Activated naive CD4-positive, alpha-beta T cell treated with anti-CD3 and anti-CD28 coated beads, Interleukin-2, amount 50 U/mL, for 24 hours (primary cell): ENCODE measurements at regions not wholly inside any gene's neighbourhood (a gene's known extent, or its start where the extent isn't known, plus 50 kb on each side); places are given as distances from the start of the nearest gene placed in this dataset.

ENCODE experiments used
- H3K27ac Mint-ChIP-seq: one replicate; pipeline ENCODE4 v1.8.0; 2021; ENCODE audit warnings: mild to moderate bottlenecking, mixed read lengths
- H3K27me3 Mint-ChIP-seq: one replicate; pipeline ENCODE4 v1.8.0; 2021; ENCODE audit warnings: mixed read lengths
- H3K36me3 Mint-ChIP-seq: one replicate; pipeline ENCODE4 v1.8.0; 2021; ENCODE audit warnings: mixed read lengths
- H3K4me1 Mint-ChIP-seq: one replicate; pipeline ENCODE4 v1.8.0; 2021; ENCODE audit warnings: mixed read lengths
- H3K4me3 Mint-ChIP-seq: one replicate; pipeline ENCODE4 v1.8.0; 2021; ENCODE audit warnings: mild to moderate bottlenecking, mixed read lengths
- H3K9me3 Mint-ChIP-seq: one replicate; pipeline ENCODE4 v1.8.0; 2021; ENCODE audit warnings: mixed read lengths

DNA sequence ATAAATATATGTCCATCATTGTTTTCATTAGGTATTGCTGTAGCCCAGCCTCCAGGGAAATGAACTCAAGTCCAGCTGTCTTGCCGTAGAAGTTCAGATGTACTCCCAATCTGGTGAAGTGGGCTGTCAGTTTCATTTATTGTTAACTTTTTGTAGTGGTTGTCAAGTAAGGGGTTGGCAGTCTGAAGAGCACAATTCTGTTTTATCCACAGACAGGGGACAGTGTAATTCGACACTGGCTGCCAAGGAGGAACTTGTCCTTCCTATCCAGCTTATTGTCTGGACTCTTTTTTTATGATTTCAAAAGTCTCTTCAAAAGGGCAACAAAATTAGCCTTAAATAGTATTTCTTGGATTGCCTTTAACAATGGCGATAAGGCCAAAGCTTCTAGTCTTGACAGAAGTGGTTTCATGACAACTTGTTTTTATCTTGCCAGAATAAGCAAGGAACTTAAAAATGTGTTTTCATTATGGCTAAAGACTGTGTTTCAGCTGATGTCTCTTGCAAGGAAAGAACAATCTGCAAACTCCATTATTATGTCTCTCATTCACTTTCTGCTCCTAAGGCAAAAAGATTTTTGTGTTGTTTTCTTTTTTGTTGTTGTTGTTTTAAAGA is 73.9 kb upstream of the TANC2 start:
- Mint-ChIP-seq H3K27ac (no peak overlapping the region), H3K36me3 (no peaks in the 10 kb centered on the region), H3K4me1 (peaks cover 9% of the 10 kb centered on the region), H3K9me3 (no peaks in the 10 kb centered on the region), H3K4me3 (no peak overlapping the region), H3K27me3 (peaks cover 3% of the 10 kb centered on the region)

DNA sequence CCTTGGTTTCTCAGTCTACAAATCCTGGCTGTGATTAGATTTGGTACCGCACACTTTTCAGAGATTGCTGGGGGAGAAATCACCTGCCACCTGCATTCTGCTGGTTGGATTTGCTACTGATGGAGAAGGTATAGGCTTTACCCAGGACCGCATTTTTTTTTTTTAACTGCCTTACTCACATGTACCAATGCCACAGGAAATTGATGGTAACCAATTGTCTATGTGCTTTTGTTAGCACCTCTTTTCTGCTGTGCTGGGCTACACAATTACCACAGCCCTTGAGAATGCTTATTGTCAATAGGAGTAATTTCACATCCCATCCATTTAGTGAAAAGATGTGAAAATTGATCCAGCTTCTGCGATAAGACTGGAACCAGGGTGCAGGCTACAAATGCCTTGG is 74.4 kb upstream of the TANC2 start:
- H3K27me3 Mint-ChIP-seq, result peaks cover 3% of the 10 kb centered on the region
- H3K36me3 Mint-ChIP-seq, result no peaks in the 10 kb centered on the region
- no peak overlapping the region for H3K4me3 Mint-ChIP-seq
- no peak overlapping the region for H3K27ac Mint-ChIP-seq
- H3K4me1 Mint-ChIP-seq, result peaks cover 9% of the 10 kb centered on the region
- H3K9me3 Mint-ChIP-seq, result no peaks in the 10 kb centered on the region

GRCh38 chr17:62888765-62889164 is 77.3 kb upstream of the TANC2 start:
- H3K4me3 Mint-ChIP-seq, result no peak overlapping the region
- H3K4me1 Mint-ChIP-seq, result peaks cover 9% of the 10 kb centered on the region
- no peaks in the 10 kb centered on the region for H3K36me3 Mint-ChIP-seq
- H3K27ac Mint-ChIP-seq, result no peak overlapping the region
- no peaks in the 10 kb centered on the region for H3K9me3 Mint-ChIP-seq
- H3K27me3 Mint-ChIP-seq, result peaks cover 5% of the 10 kb centered on the region

DNA sequence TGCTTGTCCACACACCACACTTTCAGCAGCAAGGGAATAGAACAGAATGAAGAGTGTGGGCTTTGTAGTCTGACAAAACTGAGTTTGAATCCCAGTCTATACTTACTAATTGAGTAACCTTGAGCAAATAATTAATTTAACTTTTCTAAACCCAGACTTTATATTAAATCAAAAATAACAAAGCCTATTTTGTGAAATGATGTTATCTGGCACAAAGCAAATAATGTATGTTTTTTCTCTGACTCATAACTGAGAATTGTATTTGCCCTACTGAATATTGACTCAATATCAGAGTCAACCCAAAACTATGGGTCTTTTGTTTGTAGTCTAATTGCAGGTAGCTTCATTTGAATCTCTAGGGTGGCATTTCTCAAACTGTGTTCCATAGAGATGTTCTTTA is 77.9 kb upstream of the TANC2 start:
- Mint-ChIP-seq H3K4me1 (peaks cover 8% of the 10 kb centered on the region), H3K36me3 (no peaks in the 10 kb centered on the region), H3K27me3 (peaks cover 5% of the 10 kb centered on the region), H3K27ac (no peak overlapping the region), H3K4me3 (no peak overlapping the region), H3K9me3 (no peaks in the 10 kb centered on the region)

GRCh38 chr17:62887437-62887836 is 78.6 kb upstream of the TANC2 start:
- Mint-ChIP-seq H3K4me1 (peaks cover 2% of the 10 kb centered on the region), H3K27me3 (peaks cover 5% of the 10 kb centered on the region), H3K9me3 (no peaks in the 10 kb centered on the region), H3K4me3 (no peak overlapping the region), H3K27ac (no peak overlapping the region), H3K36me3 (no peaks in the 10 kb centered on the region)

DNA sequence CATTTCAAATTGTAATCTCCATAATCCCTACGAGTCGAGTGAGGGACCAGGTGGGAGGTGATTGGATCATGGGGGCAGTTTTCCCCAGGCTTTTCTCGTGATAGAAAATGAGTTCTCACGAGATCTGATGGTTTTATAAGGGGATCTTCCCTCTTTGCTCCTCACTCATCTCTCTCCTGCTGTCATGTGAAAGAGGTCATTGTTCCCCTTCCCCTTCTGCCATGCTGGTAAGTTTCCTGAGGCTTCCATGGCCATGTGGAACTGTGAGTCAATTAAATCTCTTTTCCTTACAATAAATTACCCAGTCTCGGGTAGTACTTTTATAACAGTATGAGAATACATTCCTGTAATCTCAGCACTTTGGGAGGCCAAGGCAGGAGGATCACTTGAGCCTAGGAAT is 76.7 kb upstream of the MARCHF10 start:
- Mint-ChIP-seq H3K27me3 (peaks cover 10% of the 10 kb centered on the region), H3K4me3 (no peak overlapping the region), H3K36me3 (no peaks in the 10 kb centered on the region), H3K4me1 (peaks cover 4% of the 10 kb centered on the region), H3K27ac (no peak overlapping the region), H3K9me3 (no peaks in the 10 kb centered on the region)

GRCh38 chr17:62882878-62883277 is 74.8 kb upstream of the MARCHF10 start:
- Mint-ChIP-seq H3K4me1 (peaks cover 4% of the 10 kb centered on the region), H3K27ac (no peak overlapping the region), H3K4me3 (no peak overlapping the region), H3K36me3 (no peaks in the 10 kb centered on the region), H3K9me3 (no peaks in the 10 kb centered on the region), H3K27me3 (peaks cover 13% of the 10 kb centered on the region)

GRCh38 chr17:62882284-62882683 is 74.2 kb upstream of the MARCHF10 start:
- H3K36me3 Mint-ChIP-seq, result no peaks in the 10 kb centered on the region
- no peaks in the 10 kb centered on the region for H3K9me3 Mint-ChIP-seq
- peaks cover 11% of the 10 kb centered on the region for H3K27me3 Mint-ChIP-seq
- no peak overlapping the region for H3K4me3 Mint-ChIP-seq
- no peak overlapping the region for H3K27ac Mint-ChIP-seq
- H3K4me1 Mint-ChIP-seq, result peaks cover 4% of the 10 kb centered on the region

DNA sequence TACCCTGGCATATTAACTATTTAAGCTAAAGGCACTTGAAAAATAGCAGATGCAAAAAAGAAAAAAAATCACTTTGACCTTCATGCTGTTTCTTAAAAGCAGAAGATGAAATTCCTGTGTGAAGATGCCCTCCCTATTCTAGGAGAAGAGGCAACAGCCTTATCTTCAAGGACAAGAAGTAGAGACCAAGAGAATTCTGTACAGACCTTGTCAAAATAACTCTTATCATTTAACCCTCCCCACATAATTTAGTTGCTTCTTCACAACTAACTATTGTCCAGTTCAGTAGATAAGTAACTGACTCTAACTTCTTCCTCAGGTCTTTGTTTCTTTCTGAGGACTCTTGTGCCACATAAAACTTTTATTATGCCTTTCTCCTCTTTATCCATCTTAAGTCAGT is 72.0 kb upstream of the MARCHF10 start:
- H3K4me3 Mint-ChIP-seq, result no peak overlapping the region
- H3K9me3 Mint-ChIP-seq, result no peaks in the 10 kb centered on the region
- H3K36me3 Mint-ChIP-seq, result no peaks in the 10 kb centered on the region
- H3K27ac Mint-ChIP-seq, result no peak overlapping the region
- H3K27me3 Mint-ChIP-seq, result peaks cover 12% of the 10 kb centered on the region
- H3K4me1 Mint-ChIP-seq, result peaks cover 4% of the 10 kb centered on the region

- H3K9me3 Mint-ChIP-seq, result no peaks in the 10 kb centered on the region
- no peaks in the 10 kb centered on the region for H3K36me3 Mint-ChIP-seq
- no peak overlapping the region for H3K4me3 Mint-ChIP-seq
These were observed 68.7 kb upstream of the MARCHF10 start for GRCh38 chr17:62876673-62877405.

GRCh38 chr17:62876063-62876462 is 67.9 kb upstream of the MARCHF10 start:
- H3K4me1 Mint-ChIP-seq, result no peaks in the 10 kb centered on the region
- no peaks in the 10 kb centered on the region for H3K36me3 Mint-ChIP-seq
- H3K27ac Mint-ChIP-seq, result peak overlapping the region; percentile 75
- peaks cover 10% of the 10 kb centered on the region for H3K27me3 Mint-ChIP-seq
- H3K9me3 Mint-ChIP-seq, result no peaks in the 10 kb centered on the region
- no peak overlapping the region for H3K4me3 Mint-ChIP-seq

More at GRCh38 chr17:62876673-62877405, 68.7 kb upstream of the MARCHF10 start:
- Mint-ChIP-seq H3K27ac (no peak overlapping the region), H3K27me3 (peaks cover 15% of the 10 kb centered on the region), H3K4me1 (no peaks in the 10 kb centered on the region)

DNA sequence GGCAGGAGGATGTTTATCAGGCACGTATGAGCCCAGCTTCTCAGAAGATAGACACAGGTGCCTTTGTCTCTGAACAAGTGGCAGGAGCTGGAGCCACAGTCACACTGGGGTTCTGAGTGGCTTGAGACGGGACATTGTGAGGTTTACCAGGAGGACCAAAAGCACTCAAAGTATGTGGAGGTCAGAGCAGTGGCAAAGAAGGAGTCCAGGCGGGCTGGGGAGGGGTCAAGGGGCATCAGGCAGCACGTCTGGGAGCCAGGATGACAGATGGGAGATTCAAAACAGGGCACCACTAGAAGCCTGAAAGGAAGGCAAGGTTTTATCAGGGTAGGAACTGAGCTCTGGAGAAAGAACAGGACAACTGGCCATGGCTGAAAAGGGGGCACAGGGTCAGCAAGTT is 67.2 kb upstream of the MARCHF10 start:
- H3K9me3 Mint-ChIP-seq, result no peaks in the 10 kb centered on the region
- H3K4me3 Mint-ChIP-seq, result no peak overlapping the region
- H3K27me3 Mint-ChIP-seq, result peaks cover 9% of the 10 kb centered on the region
- H3K4me1 Mint-ChIP-seq, result no peaks in the 10 kb centered on the region
- no peaks in the 10 kb centered on the region for H3K36me3 Mint-ChIP-seq
- H3K27ac Mint-ChIP-seq, result no peak overlapping the region

DNA sequence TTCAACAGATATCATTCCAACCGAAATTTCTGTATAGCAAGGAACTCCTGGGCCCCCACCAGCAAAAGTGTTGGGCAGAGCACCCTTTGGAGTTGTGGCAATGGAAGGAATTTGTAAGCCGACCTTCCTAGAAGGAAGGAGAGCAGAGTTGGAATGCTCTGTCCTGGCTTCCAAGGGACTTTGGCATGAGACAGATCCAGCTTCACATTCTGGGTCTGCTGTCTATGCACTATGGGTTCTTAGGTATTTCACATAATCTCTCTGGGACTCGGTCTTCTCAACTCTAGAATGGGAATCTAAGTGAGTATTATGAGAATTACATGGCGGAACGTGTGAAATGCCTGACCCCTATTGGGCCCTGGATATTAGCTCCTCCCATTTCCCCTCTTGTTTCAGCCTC is 63.2 kb upstream of the MARCHF10 start:
- Mint-ChIP-seq H3K27me3 (peaks cover 12% of the 10 kb centered on the region), H3K36me3 (no peaks in the 10 kb centered on the region), H3K4me3 (no peak overlapping the region), H3K27ac (no peak overlapping the region), H3K9me3 (no peaks in the 10 kb centered on the region), H3K4me1 (no peaks in the 10 kb centered on the region)

DNA sequence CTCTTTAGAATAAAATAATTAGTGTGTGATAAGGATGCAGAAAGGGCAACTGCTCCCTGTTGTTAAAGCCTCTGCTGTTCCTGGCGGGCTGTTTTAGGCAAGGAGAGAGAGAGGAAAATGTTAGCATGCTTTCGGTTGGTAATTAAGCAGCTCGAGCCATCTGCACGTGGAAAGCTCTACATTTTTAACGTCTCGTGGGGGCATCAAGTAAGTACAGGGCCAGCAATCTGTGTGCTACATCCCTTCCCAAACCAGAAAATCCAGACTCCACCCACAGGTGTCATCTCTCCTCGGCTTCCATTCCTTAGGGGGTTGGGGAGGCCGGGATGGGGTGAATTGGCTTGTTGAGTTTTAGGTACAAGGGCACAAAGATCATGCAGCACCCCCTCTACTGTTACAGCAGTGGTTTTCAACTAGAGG is 62.4 kb upstream of the MARCHF10 start:
- H3K9me3 Mint-ChIP-seq, result no peaks in the 10 kb centered on the region
- H3K27ac Mint-ChIP-seq, result no peak overlapping the region
- H3K36me3 Mint-ChIP-seq, result no peaks in the 10 kb centered on the region
- H3K4me1 Mint-ChIP-seq, result no peaks in the 10 kb centered on the region
- H3K4me3 Mint-ChIP-seq, result no peak overlapping the region
- peaks cover 12% of the 10 kb centered on the region for H3K27me3 Mint-ChIP-seq

DNA sequence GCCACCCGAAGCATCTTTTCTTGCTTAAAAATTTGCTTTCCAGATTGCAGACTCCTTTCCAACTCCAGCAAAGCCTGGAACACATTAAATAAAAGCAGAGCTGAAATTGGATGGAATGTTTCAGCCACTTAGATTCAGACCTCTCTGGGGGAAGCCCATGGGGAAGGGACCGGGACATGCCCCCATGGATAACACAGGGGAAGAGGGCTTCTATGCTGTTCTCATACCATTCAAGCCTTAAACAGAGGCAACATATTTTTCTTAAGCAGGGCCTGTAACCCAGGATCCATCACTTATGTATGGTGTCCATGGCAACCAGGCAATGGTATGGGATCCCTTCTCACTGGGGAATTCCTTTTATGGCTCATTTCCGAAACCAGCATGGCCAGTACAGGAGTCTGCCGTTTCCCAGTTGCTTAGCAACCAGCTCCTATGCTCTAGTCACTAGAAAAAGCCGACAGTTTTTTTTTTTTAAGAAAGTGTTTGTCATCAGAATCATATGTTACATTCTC is 62.0 kb upstream of the MARCHF10 start:
- Mint-ChIP-seq H3K27ac (no peak overlapping the region), H3K36me3 (no peaks in the 10 kb centered on the region), H3K27me3 (peaks cover 12% of the 10 kb centered on the region), H3K4me1 (no peaks in the 10 kb centered on the region), H3K4me3 (no peak overlapping the region), H3K9me3 (no peaks in the 10 kb centered on the region)

DNA sequence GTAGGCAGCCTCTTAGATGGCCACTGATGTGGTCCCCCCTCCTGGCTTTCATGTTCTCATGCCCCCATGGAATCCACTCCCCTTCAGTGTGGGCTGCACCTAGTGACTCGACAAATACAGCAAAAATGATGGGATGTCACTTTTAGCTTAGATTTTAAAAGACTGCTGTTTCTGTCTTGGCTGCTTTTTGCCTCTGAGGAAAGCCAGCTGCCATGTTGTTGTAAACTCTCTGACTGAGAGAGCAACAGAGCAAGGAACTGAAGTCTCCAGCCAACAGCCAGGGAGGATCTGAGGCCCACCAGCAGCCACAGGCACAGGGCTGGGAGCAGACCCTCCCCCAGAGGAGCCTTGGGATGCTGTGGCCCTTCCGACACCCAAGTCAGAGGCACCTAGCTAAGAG is 60.6 kb upstream of the MARCHF10 start:
- Mint-ChIP-seq H3K9me3 (no peaks in the 10 kb centered on the region), H3K27me3 (peaks cover 8% of the 10 kb centered on the region), H3K27ac (no peak overlapping the region), H3K36me3 (no peaks in the 10 kb centered on the region), H3K4me1 (no peaks in the 10 kb centered on the region), H3K4me3 (no peak overlapping the region)
